ENCODE measurements at regions not wholly inside any gene's neighbourhood (a gene's known extent, or its start where the extent isn't known, plus 50 kb on each side); places are given as distances from the start of the nearest gene placed in this dataset.
"Not testable (repeated sequence)": the region's sequence is repeated elsewhere in the genome, so short reads cannot be mapped to it uniquely, and the experiment has no call there.

GRCh38 chr6:21947227-21947626, 349.6 kb downstream of the PRL start:
- not testable (repeated sequence) for TF ChIP-seq CTCF (IDR thresholded peaks at IDR 0.05; ENCODE audit: insufficient read depth, low read length); POLR2AphosphoS5 (IDR thresholded peaks at IDR 0.05; ENCODE audit: low read depth); GABPA (IDR thresholded peaks at IDR 0.05; ENCODE audit: low read depth)
